Vagina (tissue), 2 donors: ENCODE measurements at regions not wholly inside any gene's neighbourhood (a gene's known extent, or its start where the extent isn't known, plus 50 kb on each side); places are given as distances from the start of the nearest gene placed in this dataset.

Experiments
- POLR2A ChIP-seq, 2 donors: fragments of 450-650 bp; IDR thresholded peaks; one replicate each; pipeline ENCODE4 v1.6.1; 2017; ENCODE audit warnings: antibody characterized with exemption in 2 of 2, mild to moderate bottlenecking in 2 of 2, moderate library complexity in 2 of 2
- POLR2AphosphoS5 ChIP-seq, 2 donors: sonication (generic); formaldehyde crosslinking; IDR thresholded peaks; one replicate each; pipeline ENCODE4 v1.9.0; 2017; ENCODE audit warnings: antibody characterized with exemption in 2 of 2, mild to moderate bottlenecking in 2 of 2, low read depth in 1 of 2; ENCODE audit not compliant: insufficient read depth in 1 of 2
- TF ChIP-seq, protein P1 (sequence below), 3 experiments: fragments of 450-650 bp in 2 of 3; fragments of 200-600 bp in 1 of 3; sonication (generic) in 1 of 3; IDR thresholded peaks; one replicate each; pipeline ENCODE4 v1.5.1; 2017 to 2019; ENCODE audit warnings: antibody characterized with exemption in 3 of 3, mild to moderate bottlenecking in 2 of 3, moderate library complexity in 2 of 3

DNA sequence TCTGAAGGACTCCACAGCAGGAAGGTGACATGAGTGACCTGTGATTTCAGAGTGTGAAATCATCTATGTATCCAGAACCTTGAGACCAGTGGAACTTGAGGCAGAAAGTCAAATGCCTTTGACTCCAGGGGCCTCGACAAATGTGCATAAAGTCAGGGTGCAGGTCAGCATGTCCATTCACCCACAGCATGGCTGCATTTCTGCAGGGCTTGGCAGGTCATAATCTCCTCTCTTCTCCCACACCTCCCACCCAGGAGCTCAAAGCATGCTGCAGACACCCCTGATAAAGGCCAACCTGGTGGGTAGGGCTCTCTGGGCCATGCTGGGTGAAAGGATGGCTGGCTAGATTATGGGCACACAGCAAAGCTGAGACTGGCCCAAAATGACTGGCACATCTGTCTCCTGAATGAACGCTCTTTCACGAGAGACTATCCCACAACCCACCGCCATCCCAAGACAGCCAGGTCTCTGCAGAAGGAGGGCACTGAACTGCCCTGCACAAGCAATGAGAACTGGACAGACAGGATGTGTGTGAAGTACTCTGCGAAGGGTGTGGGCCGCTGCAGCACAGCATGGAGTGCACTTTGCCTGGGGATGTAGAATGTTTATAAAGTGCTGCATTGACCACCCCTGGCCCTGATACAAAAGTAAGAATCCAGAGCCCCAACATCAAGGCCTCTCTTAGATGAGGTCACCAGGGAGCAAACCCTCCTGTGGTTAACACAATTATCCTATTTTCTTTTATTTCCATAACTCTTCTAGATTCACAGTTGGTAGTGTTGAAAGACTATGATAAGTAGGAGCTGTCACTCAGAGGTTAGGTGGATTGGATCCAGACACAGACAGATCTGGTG is 78.2 kb upstream of the NXT1 start:
- TF ChIP-seq POLR2AphosphoS5 (IDR thresholded peaks at IDR 0.05; ENCODE audit: insufficient read depth in 1 of 2, low read depth in 1 of 2) (no peak), POLR2A (IDR thresholded peaks at IDR 0.05) (no peak)
- TF ChIP-seq, protein P1, sequence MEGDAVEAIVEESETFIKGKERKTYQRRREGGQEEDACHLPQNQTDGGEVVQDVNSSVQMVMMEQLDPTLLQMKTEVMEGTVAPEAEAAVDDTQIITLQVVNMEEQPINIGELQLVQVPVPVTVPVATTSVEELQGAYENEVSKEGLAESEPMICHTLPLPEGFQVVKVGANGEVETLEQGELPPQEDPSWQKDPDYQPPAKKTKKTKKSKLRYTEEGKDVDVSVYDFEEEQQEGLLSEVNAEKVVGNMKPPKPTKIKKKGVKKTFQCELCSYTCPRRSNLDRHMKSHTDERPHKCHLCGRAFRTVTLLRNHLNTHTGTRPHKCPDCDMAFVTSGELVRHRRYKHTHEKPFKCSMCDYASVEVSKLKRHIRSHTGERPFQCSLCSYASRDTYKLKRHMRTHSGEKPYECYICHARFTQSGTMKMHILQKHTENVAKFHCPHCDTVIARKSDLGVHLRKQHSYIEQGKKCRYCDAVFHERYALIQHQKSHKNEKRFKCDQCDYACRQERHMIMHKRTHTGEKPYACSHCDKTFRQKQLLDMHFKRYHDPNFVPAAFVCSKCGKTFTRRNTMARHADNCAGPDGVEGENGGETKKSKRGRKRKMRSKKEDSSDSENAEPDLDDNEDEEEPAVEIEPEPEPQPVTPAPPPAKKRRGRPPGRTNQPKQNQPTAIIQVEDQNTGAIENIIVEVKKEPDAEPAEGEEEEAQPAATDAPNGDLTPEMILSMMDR (IDR thresholded peaks at IDR 0.05) = no peak
